SK-N-SH (cell line): ENCODE measurements at regions not wholly inside any gene's neighbourhood (a gene's known extent, or its start where the extent isn't known, plus 50 kb on each side); places are given as distances from the start of the nearest gene placed in this dataset.

Source experiments
- CHD2 ChIP-seq: fragments of 150-350 bp; IDR thresholded peaks from 2 replicates; pipeline ENCODE4 v1.6.1; 2018; ENCODE audit warnings: low read length; ENCODE audit not compliant: partially characterized antibody
- EP300 ChIP-seq, 2 experiments: IDR thresholded peaks; 2 replicates each; pipeline versions ENCODE4 v1.4.0 to v1.6.1; 2012; ENCODE audit warnings: borderline replicate concordance in 1 of 2, low read depth in 1 of 2, low read length in 1 of 2
- EZH2phosphoT487 ChIP-seq: fragments of 200-600 bp; sonication (generic); IDR thresholded peaks from 2 replicates; pipeline ENCODE4 v1.6.1; 2017; ENCODE audit warnings: low read depth, mixed run types, mild to moderate bottlenecking, antibody characterized with exemption, moderate library complexity, borderline replicate concordance
- FOXJ3 ChIP-seq: sonication (generic); formaldehyde crosslinking; IDR thresholded peaks from 2 replicates; pipeline ENCODE4 v1.5.1; 2020; ENCODE audit warnings: mild to moderate bottlenecking, missing genetic modification reagents
- POLR2AphosphoS5 ChIP-seq: IDR thresholded peaks from 2 replicates; pipeline ENCODE4 v1.6.1; 2012; ENCODE audit warnings: low read depth, low read length
- RAD21 ChIP-seq: IDR thresholded peaks from 2 replicates; pipeline ENCODE4 v1.6.1; 2012; ENCODE audit warnings: mild to moderate bottlenecking, low read length
- RCOR1 ChIP-seq: fragments of 150-350 bp; IDR thresholded peaks from 2 replicates; pipeline ENCODE4 v1.6.1; 2017; ENCODE audit warnings: antibody characterized with exemption, low read length
- SIN3A ChIP-seq: IDR thresholded peaks from 2 replicates; pipeline ENCODE4 v1.6.1; 2012; ENCODE audit warnings: low read depth, mild to moderate bottlenecking, low read length, moderate library complexity, borderline replicate concordance
- TEAD4 ChIP-seq: IDR thresholded peaks from 2 replicates; pipeline ENCODE4 v1.4.0; 2012; ENCODE audit warnings: mild to moderate bottlenecking, borderline replicate concordance; ENCODE audit not compliant: insufficient read depth
- YY1 ChIP-seq: IDR thresholded peaks from 2 replicates; pipeline ENCODE4 v1.4.0; 2012; ENCODE audit warnings: low read depth, mild to moderate bottlenecking
- TF ChIP-seq, protein P1 (sequence below): fragments of 200-600 bp; sonication (generic); IDR thresholded peaks from 2 replicates; pipeline ENCODE4 v1.6.1; 2017; ENCODE audit warnings: antibody characterized with exemption, mild to moderate bottlenecking, moderate library complexity
- TF ChIP-seq, protein P2 (sequence below): IDR thresholded peaks from 2 replicates; pipeline ENCODE4 v1.6.1; 2012; ENCODE audit warnings: mild to moderate bottlenecking, low read depth, low read length, moderate library complexity
- TF ChIP-seq, protein P3 (sequence below): IDR thresholded peaks from 2 replicates; pipeline ENCODE4 v1.4.0; 2012; ENCODE audit warnings: low read depth

DNA sequence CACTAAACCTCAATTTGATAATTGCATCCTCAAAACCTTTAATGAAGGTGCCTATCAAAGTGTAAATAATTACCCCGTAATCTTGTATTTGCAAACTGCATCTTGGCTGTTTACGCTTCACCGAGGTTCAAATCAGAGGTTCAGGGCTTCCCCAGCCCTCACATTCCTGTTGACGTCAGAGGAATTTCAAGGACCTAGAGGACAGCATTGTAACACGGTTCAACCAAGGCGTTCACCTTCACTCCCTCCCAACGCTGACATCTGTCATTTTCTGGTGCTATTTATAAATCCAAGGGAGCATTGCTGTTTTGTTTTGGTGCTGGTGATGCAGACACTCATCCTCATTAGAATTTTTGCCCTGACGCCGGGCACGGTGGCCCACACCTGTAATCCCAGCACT lies 691.6 kb upstream of the RBFOX1 start:
- TF ChIP-seq FOXJ3 (CRISPR knock-in tag) (no peak), CHD2 (no peak), RAD21 (no peak), POLR2AphosphoS5 (no peak), EZH2phosphoT487 (no peak), YY1 (no peak), TEAD4 (no peak), SIN3A (no peak), EP300 (IDR thresholded peaks at IDR 0.05; ENCODE audit: borderline replicate concordance in 1 of 2, low read depth in 1 of 2, low read length in 1 of 2) (no peak), RCOR1 (no peak)
- TF ChIP-seq, protein P1, sequence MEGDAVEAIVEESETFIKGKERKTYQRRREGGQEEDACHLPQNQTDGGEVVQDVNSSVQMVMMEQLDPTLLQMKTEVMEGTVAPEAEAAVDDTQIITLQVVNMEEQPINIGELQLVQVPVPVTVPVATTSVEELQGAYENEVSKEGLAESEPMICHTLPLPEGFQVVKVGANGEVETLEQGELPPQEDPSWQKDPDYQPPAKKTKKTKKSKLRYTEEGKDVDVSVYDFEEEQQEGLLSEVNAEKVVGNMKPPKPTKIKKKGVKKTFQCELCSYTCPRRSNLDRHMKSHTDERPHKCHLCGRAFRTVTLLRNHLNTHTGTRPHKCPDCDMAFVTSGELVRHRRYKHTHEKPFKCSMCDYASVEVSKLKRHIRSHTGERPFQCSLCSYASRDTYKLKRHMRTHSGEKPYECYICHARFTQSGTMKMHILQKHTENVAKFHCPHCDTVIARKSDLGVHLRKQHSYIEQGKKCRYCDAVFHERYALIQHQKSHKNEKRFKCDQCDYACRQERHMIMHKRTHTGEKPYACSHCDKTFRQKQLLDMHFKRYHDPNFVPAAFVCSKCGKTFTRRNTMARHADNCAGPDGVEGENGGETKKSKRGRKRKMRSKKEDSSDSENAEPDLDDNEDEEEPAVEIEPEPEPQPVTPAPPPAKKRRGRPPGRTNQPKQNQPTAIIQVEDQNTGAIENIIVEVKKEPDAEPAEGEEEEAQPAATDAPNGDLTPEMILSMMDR = no peak
- TF ChIP-seq, protein P2, sequence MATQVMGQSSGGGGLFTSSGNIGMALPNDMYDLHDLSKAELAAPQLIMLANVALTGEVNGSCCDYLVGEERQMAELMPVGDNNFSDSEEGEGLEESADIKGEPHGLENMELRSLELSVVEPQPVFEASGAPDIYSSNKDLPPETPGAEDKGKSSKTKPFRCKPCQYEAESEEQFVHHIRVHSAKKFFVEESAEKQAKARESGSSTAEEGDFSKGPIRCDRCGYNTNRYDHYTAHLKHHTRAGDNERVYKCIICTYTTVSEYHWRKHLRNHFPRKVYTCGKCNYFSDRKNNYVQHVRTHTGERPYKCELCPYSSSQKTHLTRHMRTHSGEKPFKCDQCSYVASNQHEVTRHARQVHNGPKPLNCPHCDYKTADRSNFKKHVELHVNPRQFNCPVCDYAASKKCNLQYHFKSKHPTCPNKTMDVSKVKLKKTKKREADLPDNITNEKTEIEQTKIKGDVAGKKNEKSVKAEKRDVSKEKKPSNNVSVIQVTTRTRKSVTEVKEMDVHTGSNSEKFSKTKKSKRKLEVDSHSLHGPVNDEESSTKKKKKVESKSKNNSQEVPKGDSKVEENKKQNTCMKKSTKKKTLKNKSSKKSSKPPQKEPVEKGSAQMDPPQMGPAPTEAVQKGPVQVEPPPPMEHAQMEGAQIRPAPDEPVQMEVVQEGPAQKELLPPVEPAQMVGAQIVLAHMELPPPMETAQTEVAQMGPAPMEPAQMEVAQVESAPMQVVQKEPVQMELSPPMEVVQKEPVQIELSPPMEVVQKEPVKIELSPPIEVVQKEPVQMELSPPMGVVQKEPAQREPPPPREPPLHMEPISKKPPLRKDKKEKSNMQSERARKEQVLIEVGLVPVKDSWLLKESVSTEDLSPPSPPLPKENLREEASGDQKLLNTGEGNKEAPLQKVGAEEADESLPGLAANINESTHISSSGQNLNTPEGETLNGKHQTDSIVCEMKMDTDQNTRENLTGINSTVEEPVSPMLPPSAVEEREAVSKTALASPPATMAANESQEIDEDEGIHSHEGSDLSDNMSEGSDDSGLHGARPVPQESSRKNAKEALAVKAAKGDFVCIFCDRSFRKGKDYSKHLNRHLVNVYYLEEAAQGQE = no peak
- TF ChIP-seq, protein P3, sequence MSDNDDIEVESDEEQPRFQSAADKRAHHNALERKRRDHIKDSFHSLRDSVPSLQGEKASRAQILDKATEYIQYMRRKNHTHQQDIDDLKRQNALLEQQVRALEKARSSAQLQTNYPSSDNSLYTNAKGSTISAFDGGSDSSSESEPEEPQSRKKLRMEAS = no peak
